HG03025 (cell line): ENCODE measurements at regions not wholly inside any gene's neighbourhood (a gene's known extent, or its start where the extent isn't known, plus 50 kb on each side); places are given as distances from the start of the nearest gene placed in this dataset.
"Not testable (repeated sequence)": the region's sequence is repeated elsewhere in the genome, so short reads cannot be mapped to it uniquely, and the experiment has no call there.

Source experiments
- ATAC-seq: cut with Tn5 transposase; IDR thresholded peaks from one replicate; pipeline ENCODE4 v1.9.1; 2021; ENCODE audit warnings: mild to moderate bottlenecking, moderate library complexity; ENCODE audit not compliant: unreplicated experiment, low FRiP score

DNA sequence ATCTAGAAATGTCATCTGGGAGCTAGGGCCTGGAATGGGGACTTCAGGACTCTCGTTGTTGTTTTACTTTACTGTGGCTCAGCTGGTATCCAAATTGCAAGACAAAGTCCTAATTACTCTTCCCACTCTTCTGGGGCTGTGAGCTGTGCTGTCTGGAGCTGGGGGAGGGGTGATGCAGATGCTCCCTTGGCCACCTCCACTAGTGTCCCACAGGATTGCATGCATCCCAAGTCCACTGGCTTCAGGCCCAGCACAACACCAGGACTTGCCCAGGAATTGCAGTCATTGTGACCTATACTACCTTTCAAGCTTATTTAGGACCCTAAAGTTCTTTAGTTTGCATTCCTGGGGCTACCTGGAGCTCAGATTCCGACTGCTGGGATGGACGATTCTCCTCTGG is 366.1 kb upstream of the FAM47C start:
- no peak for ATAC-seq

DNA sequence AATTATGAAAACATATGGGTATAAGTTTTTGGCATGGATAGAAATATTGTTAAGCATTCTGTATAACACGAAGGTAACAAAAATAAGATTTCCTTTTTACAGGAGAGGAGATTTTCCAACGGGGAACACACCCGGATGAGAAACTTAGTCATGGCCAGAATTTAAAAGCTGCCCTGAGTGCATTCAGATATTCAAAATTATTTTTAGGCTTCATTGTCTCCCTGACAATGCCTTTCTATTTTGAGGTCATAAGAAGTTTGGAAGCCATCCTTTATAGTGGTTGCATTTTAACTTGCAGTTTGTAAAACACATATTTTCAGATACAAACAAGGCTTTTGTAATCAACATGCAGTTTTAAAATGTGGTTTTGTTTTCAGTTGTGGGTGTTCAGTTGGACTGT is 357.5 kb upstream of the FAM47C start:
- no peak for ATAC-seq

- ATAC-seq, result no peak
Observed at GRCh38 chrX:36683507-36683906, 324.7 kb upstream of the FAM47C start.

- no peak for ATAC-seq
Observed at GRCh38 chrX:36684053-36684452, 324.1 kb upstream of the FAM47C start.

GRCh38 chrX:36721990-36722389 is 286.2 kb upstream of the FAM47C start:
- no peak for ATAC-seq

DNA sequence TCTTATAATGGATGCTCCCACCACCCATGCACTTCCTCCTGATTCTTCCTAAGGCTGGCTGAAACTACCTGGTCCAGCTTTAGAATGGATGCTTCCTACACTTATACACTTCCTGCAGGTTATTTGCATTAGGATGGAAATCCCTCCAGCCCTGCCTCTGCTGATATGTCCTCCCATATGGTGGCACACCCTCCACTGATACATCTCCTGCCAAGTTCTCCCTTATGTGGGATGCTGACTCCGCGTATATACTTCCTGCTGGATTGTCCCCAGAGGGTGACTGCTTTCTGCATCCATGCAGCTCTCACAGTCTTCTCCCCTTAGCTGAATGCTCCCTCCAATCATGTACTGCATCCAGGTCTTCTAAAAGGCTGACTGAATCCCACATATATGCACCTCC is 254.6 kb upstream of the FAM47C start:
- ATAC-seq, result no peak

- ATAC-seq, result no peak
Observed at GRCh38 chrX:36787752-36788151, 220.4 kb upstream of the FAM47C start.

DNA sequence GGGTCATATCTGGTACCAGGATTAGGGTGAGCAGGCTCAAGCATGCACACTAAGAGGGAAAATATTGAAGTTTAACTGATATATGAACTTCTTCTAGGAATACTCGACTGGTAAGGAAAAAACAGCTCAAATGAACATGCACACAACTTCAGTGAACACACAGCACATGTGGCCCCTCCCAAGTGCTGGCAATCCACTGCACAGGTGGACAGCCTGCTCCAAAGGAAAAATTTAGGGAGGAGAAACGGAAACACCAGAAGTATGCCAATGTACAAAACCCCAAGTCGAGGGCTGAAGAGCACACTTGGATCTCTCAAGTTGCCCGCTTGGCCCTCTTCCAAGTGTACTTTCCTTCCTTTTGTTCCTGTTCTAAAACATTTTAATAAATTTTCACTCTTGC is 205.0 kb upstream of the FAM47C start:
- no peak for ATAC-seq

DNA sequence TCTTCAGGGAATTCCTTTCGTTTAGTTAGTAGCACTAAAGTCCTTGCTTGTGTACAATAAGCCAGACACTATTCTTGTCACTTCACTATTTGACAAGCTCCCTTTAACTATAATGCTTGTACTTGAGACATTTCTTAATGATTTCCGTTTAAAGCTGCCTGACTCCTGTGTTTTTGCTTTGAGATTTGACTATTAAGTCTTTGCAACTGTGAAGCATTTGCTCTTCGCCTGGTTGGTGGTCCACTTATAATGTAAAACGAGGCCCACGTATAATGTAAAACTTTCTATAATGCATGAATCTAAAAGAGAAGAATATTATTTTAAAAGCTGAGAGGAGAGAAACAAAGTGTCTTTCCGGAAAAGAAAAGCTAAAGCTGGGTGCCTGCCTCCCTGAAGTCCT is 204.1 kb upstream of the FAM47C start:
- ATAC-seq, result no peak

DNA sequence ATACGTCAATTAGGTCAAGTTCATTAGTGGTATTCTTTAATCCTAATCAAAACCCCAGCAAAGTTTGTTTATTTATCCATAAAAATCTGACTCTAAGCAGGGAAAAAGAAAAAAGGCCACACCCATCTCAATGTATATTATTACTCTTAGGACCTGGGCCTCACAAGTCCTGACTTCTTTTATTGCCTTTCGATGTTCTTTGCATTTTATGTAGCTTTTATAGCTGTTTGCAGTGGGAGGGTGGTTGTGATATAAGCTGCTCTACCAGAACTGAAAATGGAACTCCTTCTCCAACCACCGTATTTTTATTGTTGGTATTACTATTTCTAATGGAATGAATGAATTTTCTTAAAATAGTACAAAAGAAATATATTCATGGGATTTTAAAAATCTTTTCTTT is 163.3 kb upstream of the FAM47C start:
- ATAC-seq, result no peak

GRCh38 chrX:36847496-36847895 is 160.7 kb upstream of the FAM47C start:
- no peak for ATAC-seq

- ATAC-seq, result no peak
Observed at GRCh38 chrX:36849407-36849806, 158.8 kb upstream of the FAM47C start.

GRCh38 chrX:36856849-36857248 is 151.3 kb upstream of the FAM47C start:
- ATAC-seq, result no peak

DNA sequence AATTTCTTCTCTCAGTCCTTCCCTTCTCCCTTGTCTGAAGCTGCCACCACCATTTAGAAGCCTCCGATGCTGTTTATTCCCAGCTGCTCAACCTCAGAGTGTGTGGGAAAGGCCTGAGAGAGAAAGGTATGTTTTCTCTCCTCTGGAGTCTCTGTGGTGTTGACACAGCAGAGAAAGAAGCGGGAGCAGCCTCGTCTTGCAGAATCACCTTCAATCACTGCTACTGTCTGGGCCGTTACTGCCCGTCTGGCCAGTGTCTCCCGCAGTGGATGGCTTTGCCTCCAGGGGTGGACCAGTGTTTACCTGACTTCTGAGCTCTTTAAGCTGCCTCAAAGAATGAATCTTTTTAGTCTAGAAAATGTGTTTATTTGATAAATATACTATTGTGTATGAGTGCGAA is 148.9 kb upstream of the FAM47C start:
- ATAC-seq, result no peak

- no peak for ATAC-seq
Observed at GRCh38 chrX:36861601-36862000, 146.6 kb upstream of the FAM47C start.

GRCh38 chrX:36867143-36867542 is 141.0 kb upstream of the FAM47C start:
- no peak for ATAC-seq

DNA sequence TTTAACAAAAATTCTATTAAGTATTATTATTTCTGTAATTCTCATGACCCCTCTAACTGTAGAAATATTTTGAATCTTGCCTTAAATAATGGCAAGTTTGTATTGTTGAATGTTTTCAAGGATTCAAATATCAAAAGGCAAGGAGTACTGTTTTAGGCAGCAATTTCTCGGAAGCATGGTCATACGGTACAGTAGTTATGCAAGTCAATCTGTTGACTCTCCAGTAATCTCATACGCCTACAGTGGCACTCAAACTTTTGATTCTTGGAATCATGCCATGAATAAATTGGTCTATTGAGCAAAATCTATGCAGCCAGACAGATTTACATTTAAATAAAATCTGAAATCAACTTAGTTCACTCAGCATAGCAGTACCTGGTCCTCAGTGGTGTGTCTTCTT is 139.6 kb upstream of the FAM47C start:
- ATAC-seq, result no peak

DNA sequence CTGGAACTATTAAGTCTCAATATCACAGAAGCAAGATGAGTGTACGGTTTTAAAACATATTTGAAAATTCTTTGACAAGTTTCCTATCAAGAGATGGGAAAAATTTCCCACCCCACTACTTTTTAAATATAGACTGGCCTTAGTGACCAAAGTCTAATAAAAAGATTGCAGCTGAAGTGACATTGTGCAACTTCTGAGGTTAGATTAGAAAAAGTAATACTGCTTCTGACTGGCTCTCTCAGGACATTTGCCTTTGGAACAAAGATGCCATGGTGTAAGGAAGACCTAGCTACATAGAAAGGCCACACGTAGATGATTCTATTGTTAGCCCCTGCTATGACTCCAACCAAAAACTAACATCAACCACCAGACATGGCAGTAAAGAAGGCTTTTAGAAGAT is 138.7 kb upstream of the FAM47C start:
- ATAC-seq, result no peak

- ATAC-seq, result no peak
Observed at GRCh38 chrX:36897690-36898089, 110.5 kb upstream of the FAM47C start.

DNA sequence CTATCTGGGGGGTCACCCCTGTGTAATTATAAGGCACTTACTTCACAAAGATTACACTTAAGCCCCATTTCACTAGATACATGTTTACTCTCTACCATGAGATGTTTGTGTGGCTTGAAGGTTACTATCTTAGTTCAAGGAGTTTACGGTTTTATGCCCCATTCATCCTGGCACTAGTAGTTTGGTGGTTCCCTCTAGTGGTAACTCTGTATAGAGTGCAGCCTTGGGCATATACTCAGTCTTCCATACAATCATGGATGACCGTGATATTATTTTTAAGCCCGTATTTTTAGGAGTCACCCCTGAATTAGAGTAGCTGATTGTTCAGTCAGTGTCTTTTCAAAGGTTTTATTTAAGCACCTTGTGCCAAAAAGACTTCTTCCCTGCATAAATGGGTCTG is 109.9 kb upstream of the FAM47C start:
- peak; percentile 75 for ATAC-seq

DNA sequence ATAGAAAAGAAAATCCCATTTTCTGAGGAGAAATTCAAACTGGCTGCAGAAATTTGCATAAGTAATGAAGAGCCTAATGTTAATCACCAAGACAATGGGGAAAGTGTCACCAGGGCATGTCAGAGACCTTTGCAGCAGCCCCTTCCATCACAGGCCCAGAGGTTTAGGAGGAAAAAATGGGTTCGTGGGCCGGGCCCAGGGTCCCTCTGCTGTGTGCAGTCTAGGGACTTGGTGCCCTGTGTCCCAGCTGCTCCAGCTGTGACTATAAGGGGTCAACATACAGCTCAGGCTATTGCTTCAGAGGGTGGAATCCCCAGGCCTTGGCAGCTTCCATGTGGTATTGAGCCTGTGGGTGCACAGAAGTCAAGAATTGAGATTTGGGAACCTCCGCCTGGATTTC is 103.6 kb upstream of the FAM47C start:
- not testable (repeated sequence) for ATAC-seq

DNA sequence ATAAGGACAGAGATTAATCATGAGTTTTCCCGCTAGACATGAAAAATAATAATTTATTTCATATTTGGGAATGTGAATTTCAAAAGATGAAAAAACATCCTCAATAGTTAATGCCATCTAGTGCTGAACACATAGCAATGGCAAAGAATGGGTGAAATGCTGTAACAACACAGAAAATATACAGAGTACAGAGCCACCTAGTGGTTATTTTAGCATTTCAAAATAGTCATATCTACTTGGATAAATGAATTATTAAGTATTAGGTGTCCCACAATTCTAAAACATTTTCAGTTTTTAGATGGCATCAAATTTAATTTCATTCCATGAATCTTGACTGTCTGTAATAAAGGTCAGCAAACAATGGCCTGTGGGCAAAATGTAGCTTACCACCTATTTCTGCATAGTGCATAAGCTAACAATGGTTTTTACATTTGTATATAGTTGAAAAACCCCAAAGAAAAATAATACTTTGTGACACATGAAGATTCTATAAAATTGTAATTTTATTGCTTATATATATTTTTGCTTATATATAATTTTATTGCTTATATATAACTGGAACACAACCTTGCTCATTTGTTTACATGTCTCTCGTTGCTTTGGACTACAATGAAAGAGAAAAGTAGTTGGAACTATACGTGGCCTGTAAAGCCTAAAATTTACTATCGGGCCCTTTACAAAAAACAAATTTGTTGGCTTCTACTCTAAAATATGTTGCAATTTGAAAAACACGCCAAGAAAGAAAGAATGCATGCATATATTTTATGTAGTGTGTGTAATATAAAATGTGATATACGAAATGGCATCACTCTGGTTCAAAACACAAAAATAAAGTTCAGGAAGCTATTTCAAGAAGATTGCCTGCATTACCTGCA is 99.1 kb upstream of the FAM47C start:
- peak; percentile 84 for ATAC-seq

GRCh38 chrX:36909676-36910030 is 98.5 kb upstream of the FAM47C start:
- ATAC-seq, result no peak
